ENCODE measurements at regions not wholly inside any gene's neighbourhood (a gene's known extent, or its start where the extent isn't known, plus 50 kb on each side); places are given as distances from the start of the nearest gene placed in this dataset.

DNA sequence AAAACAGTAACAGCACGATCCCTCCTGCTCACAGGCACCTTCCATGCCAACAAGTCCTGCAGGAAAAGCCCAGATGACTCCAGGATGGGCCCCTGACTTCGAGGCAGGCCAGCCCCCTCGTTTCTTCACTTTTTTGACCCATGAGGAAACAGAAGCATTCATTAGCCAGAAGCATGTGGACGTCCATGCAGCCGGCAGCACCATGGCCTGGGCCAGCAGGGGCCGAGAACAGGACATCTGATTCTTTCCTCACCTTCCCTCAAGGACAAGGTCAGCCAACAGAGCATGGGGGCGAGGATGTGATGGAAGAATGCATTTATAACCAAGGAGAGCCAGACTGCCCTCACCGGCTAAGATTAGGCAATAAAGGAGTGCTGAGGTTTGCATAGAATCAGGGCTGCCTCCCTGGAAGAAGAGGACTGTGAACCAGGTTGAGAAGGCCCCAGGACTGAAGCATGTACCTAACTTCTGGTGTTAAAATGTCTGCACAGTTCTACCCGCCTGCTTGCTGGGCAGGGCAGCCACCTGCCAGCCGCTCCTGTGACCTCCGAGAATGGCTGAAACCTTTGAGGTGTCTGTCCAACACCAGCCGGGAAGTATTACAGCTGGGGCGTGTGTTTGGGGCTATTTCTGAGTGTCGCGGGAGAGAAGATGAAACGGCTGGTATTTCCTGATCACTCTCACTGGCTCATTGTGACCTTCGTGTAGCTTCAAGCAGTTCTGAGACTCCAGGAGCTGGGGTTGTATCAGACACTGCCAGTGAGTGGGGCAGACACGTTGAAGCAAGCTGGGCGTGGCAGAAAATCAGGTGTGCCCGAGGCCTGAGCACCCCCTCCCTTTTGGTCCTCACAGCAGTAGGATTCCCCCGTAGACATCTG, 94.0 kb upstream of the TNRC6C start:
- peaks cover 4% of the 10 kb centered on the region; the same call in 1 of the 2 replicates for H3F3A ChIP-seq (ENCODE audit: control insufficient read depth, insufficient read depth)
- H3K4me1 ChIP-seq (ENCODE audit: control insufficient read depth, low read length) = peaks cover 25% of the 10 kb centered on the region
- H4K20me1 ChIP-seq (ENCODE audit: control insufficient read depth, insufficient read depth, low read depth, low read length) = no peaks in the 10 kb centered on the region
- H3K9me2 ChIP-seq (replicated peaks; ENCODE audit: control insufficient read depth, low read length) = no peaks in the 10 kb centered on the region
- no peaks in the 10 kb centered on the region for H3K9me3 ChIP-seq (ENCODE audit: control insufficient read depth, insufficient read depth, low read length)
- H3K4me3 ChIP-seq (ENCODE audit: low read length) = no peak overlapping the region
- H3K27ac ChIP-seq (ENCODE audit: low read depth, low read length) = no peak overlapping the region
- H3K79me2 ChIP-seq (ENCODE audit: control insufficient read depth, low read length) = no peaks in the 10 kb centered on the region
- TF ChIP-seq CTCF (IDR thresholded peaks at IDR 0.05; ENCODE audit: low read depth, low read length, poor library complexity, severe bottlenecking) = no peak
- no peak for TF ChIP-seq EZH2phosphoT487 (IDR thresholded peaks at IDR 0.05; ENCODE audit: borderline replicate concordance, low read length)
- H3K4me2 ChIP-seq (ENCODE audit: low read length) = no peak overlapping the region
- peaks cover 22% of the 10 kb centered on the region for H3K27me3 ChIP-seq (ENCODE audit: control insufficient read depth, low read length)
- H3K36me3 ChIP-seq (ENCODE audit: control insufficient read depth, low read length) = no peaks in the 10 kb centered on the region

- Histone ChIP-seq H3K27me3 (ENCODE audit: control insufficient read depth, low read length) (peaks cover 20% of the 10 kb centered on the region), H3K36me3 (ENCODE audit: control insufficient read depth, low read length) (no peaks in the 10 kb centered on the region), H3F3A (ENCODE audit: control insufficient read depth, insufficient read depth) (peaks cover 7% of the 10 kb centered on the region; the same call in 1 of the 2 replicates), H3K79me2 (ENCODE audit: control insufficient read depth, low read length) (no peaks in the 10 kb centered on the region), H3K4me3 (ENCODE audit: low read length) (no peak overlapping the region), H3K4me2 (ENCODE audit: low read length) (no peak overlapping the region), H3K9me2 (replicated peaks; ENCODE audit: control insufficient read depth, low read length) (no peaks in the 10 kb centered on the region), H3K27ac (ENCODE audit: low read depth, low read length) (no peak overlapping the region), H3K9me3 (ENCODE audit: control insufficient read depth, insufficient read depth, low read length) (no peaks in the 10 kb centered on the region), H3K4me1 (ENCODE audit: control insufficient read depth, low read length) (peaks cover 31% of the 10 kb centered on the region), H4K20me1 (ENCODE audit: control insufficient read depth, insufficient read depth, low read depth, low read length) (no peaks in the 10 kb centered on the region)
- TF ChIP-seq EZH2phosphoT487 (IDR thresholded peaks at IDR 0.05; ENCODE audit: borderline replicate concordance, low read length) (no peak), CTCF (IDR thresholded peaks at IDR 0.05; ENCODE audit: low read depth, low read length, poor library complexity, severe bottlenecking) (no peak)
Measured at GRCh38 chr17:77865112-77865611, 93.3 kb upstream of the TNRC6C start.

DNA sequence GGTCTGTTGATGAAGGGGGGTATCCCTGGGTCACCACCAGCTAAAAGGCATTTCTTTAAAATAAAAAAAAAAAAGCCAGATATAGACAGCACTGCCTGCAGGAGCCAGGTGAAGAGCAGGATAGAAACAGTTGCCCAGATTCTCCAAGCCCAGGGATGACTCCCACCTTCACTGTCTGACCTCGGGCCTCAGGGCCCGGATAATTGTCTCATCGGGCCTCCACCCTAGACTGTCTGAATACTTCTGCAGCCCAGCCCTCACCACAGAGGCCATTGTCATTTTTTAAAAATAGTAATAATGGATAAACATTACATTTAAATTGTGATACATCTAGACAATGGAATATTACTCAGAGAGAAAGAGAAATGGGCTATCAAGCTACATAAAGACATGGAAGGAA, 92.8 kb upstream of the TNRC6C start:
- H4K20me1 ChIP-seq (ENCODE audit: control insufficient read depth, insufficient read depth, low read depth, low read length) = no peaks in the 10 kb centered on the region
- H3K79me2 ChIP-seq (ENCODE audit: control insufficient read depth, low read length) = no peaks in the 10 kb centered on the region
- peaks cover 7% of the 10 kb centered on the region; the same call in 1 of the 2 replicates for H3F3A ChIP-seq (ENCODE audit: control insufficient read depth, insufficient read depth)
- no peaks in the 10 kb centered on the region for H3K9me3 ChIP-seq (ENCODE audit: control insufficient read depth, insufficient read depth, low read length)
- no peaks in the 10 kb centered on the region for H3K36me3 ChIP-seq (ENCODE audit: control insufficient read depth, low read length)
- H3K4me1 ChIP-seq (ENCODE audit: control insufficient read depth, low read length) = peaks cover 37% of the 10 kb centered on the region
- H3K9me2 ChIP-seq (replicated peaks; ENCODE audit: control insufficient read depth, low read length) = no peaks in the 10 kb centered on the region
- TF ChIP-seq CTCF (IDR thresholded peaks at IDR 0.05; ENCODE audit: low read depth, low read length, poor library complexity, severe bottlenecking) = no peak
- no peak for TF ChIP-seq EZH2phosphoT487 (IDR thresholded peaks at IDR 0.05; ENCODE audit: borderline replicate concordance, low read length)
- H3K4me2 ChIP-seq (ENCODE audit: low read length) = no peak overlapping the region
- H3K27me3 ChIP-seq (ENCODE audit: control insufficient read depth, low read length) = peaks cover 14% of the 10 kb centered on the region
- no peak overlapping the region for H3K4me3 ChIP-seq (ENCODE audit: low read length)
- H3K27ac ChIP-seq (ENCODE audit: low read depth, low read length) = no peak overlapping the region
